CD8-positive, alpha-beta memory T cell (primary cell): ENCODE measurements at regions not wholly inside any gene's neighbourhood (a gene's known extent, or its start where the extent isn't known, plus 50 kb on each side); places are given as distances from the start of the nearest gene placed in this dataset.

Source experiments
- CTCF ChIA-PET: fragments of 350-600 bp; sonication (Branson Sonifier 250); formaldehyde crosslinking; loops from one replicate; lab custom pipeline; 2021; ENCODE audit warnings: antibody characterized with exemption; lab: Charles Lee
- POLR2A ChIA-PET: fragments of 350-600 bp; sonication (Branson Sonifier 250); formaldehyde crosslinking; loops from one replicate; lab custom pipeline; 2021; ENCODE audit warnings: antibody characterized with exemption; lab: Charles Lee
- DNase-seq, 5 donors: peaks; one replicate each; pipeline versions ENCODE4 v3.0.0 to v3.0.0-alpha.2; 2020 to 2022; ENCODE audit warnings: mixed read lengths in 1 of 5
- H3K27ac ChIP-seq: one replicate; pipeline ENCODE4 v1.7.0; 2013; ENCODE audit warnings: low read depth, mild to moderate bottlenecking, low read length, moderate library complexity
- H3K27me3 ChIP-seq: 2 replicates; pipeline ENCODE4 v1.7.0; 2013; ENCODE audit warnings: low read length, mild to moderate bottlenecking; ENCODE audit not compliant: insufficient read depth, poor library complexity, severe bottlenecking
- H3K36me3 ChIP-seq: 2 replicates; pipeline ENCODE4 v1.7.0; 2013; ENCODE audit warnings: mild to moderate bottlenecking, low read length, moderate library complexity; ENCODE audit not compliant: insufficient read depth
- H3K4me1 ChIP-seq: 2 replicates; pipeline ENCODE4 v1.7.0; 2013; ENCODE audit warnings: mild to moderate bottlenecking, low read length, moderate library complexity; ENCODE audit not compliant: insufficient read depth
- H3K4me3 ChIP-seq: 2 replicates; pipeline ENCODE4 v1.7.0; 2013; ENCODE audit warnings: mild to moderate bottlenecking, low read length
- H3K9me3 ChIP-seq: 2 replicates; pipeline ENCODE4 v1.7.0; 2013; ENCODE audit warnings: mild to moderate bottlenecking, low read length
- H3K27ac Mint-ChIP-seq, 8 donors: one replicate each; pipeline ENCODE4 v1.8.0; 2020 to 2021; ENCODE audit warnings: mixed read lengths in 8 of 8, mild to moderate bottlenecking in 6 of 8, inconsistent platforms in 3 of 8, moderate library complexity in 3 of 8
- H3K27me3 Mint-ChIP-seq, 2 donors: one replicate each; pipeline ENCODE4 v1.8.0; 2020 to 2021; ENCODE audit warnings: mixed read lengths in 2 of 2, mild to moderate bottlenecking in 1 of 2, moderate library complexity in 1 of 2
- H3K36me3 Mint-ChIP-seq, 3 donors: one replicate each; pipeline ENCODE4 v1.8.0; 2020 to 2021; ENCODE audit warnings: mixed read lengths in 3 of 3, inconsistent platforms in 1 of 3, mild to moderate bottlenecking in 1 of 3
- H3K4me1 Mint-ChIP-seq, 3 donors: one replicate each; pipeline ENCODE4 v1.8.0; 2020 to 2021; ENCODE audit warnings: mixed read lengths in 3 of 3, inconsistent platforms in 1 of 3, mild to moderate bottlenecking in 1 of 3
- H3K4me3 Mint-ChIP-seq, 7 donors: one replicate each; pipeline ENCODE4 v1.8.0; 2020 to 2021; ENCODE audit warnings: mixed read lengths in 7 of 7, mild to moderate bottlenecking in 6 of 7, moderate library complexity in 4 of 7, inconsistent platforms in 2 of 7
- H3K9me3 Mint-ChIP-seq, 5 donors: one replicate each; pipeline ENCODE4 v1.8.0; 2020 to 2022; ENCODE audit warnings: mixed read lengths in 5 of 5, mild to moderate bottlenecking in 3 of 5, moderate library complexity in 2 of 5, inconsistent platforms in 1 of 5

DNA sequence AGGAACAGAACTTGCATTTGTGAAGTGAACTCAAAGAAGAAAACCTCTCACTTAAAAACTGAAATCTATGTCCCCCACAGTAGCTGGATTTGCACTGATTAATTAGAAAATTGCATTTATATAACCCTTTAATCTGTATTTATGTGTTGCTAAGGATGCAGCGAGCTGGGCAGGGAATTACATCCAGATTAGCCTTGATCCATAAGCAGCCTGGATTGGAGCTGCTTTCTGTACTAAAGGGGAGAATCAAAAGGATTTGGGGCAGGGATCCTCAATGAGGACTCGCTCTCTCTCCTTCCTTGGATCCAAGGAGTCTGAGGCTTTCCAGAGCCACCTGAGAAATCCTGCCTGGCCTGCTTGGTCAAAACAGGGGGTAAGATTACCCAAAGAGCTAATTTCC is 125.9 kb downstream of the TLE3 start:
- CTCF ChIA-PET = no interaction called here
- Mint-ChIP-seq H3K27me3 (peaks cover 7 to 43% of the 10 kb centered on the region in 2 donors), H3K36me3 (peaks cover 0 to 3% (median 0%) of the 10 kb centered on the region in 3 donors), H3K9me3 (peaks cover 0 to 1% (median 0%) of the 10 kb centered on the region in 5 donors), H3K4me3 (no peak overlapping the region), H3K27ac (no peak overlapping the region), H3K4me1 (no peaks in the 10 kb centered on the region)
- POLR2A ChIA-PET = no interaction called here
- no peaks in the 10 kb centered on the region for H3K4me1 ChIP-seq
- no peak overlapping the region for H3K4me3 ChIP-seq
- no peak overlapping the region for H3K27ac ChIP-seq
- H3K9me3 ChIP-seq = no peaks in the 10 kb centered on the region
- no peak for DNase-seq
- H3K36me3 ChIP-seq = no peaks in the 10 kb centered on the region
- H3K27me3 ChIP-seq = peaks cover 9% of the 10 kb centered on the region

DNA sequence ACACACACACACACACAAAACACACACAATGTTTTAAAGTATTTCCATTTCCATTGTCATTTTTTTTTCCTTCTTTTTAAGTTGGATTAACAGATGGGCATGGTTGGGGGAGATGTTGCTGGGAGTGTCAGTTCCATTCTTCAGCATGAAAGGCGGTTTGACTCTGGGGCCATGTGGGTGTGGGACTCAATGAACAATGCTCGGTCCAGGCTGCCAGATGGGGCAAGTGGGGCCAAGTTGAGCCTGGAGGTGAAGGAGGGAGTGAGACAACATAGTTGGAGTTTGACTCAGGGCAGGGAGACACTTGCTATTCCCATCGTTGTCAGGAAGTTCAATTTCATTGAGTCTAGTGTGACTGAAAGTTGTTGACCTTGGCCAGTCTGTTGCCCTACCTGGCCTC is 125.3 kb downstream of the TLE3 start:
- CTCF ChIA-PET = no interaction called here
- H3K36me3 ChIP-seq = no peaks in the 10 kb centered on the region

DNA sequence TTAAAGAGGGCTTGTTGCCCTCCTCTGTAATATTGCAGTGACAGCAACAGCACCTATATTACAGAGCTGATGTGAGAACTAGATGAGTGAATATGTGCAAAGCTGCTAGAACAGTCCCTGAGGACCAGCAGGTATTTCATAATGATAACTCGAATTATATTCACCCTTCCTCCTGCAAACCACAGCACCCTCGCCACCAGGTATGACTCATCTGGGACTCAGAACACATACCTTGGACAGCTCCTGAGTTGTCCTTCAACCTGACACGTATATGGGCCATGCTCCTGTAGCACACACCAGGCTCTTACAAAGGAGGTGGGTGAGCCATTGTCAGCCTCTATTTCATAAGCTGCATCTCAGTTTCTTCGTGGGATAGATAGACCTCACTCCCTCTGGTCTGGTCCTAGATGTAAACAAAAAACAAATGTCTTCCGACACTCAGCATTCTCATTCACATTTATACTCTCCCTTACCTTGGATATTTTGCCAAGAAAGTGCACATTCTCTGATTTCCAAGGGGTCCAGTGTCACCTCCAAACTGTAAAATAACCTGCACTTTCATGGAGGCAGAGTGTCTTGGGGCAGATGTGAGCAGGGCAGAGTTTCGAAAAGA is 124.5 kb downstream of the TLE3 start:
- peak in 1 of 5 donors; percentile 56 for DNase-seq
- Mint-ChIP-seq H3K4me1 (no peaks in the 10 kb centered on the region), H3K27ac (no peak overlapping the region), H3K36me3 (peaks cover 0 to 3% (median 0%) of the 10 kb centered on the region in 3 donors), H3K27me3 (peaks cover 11 to 52% of the 10 kb centered on the region in 2 donors), H3K9me3 (peaks cover 0 to 1% (median 0%) of the 10 kb centered on the region in 5 donors), H3K4me3 (no peak overlapping the region)
- POLR2A ChIA-PET = no interaction called here
- Histone ChIP-seq H3K27ac (no peak overlapping the region), H3K36me3 (no peaks in the 10 kb centered on the region), H3K4me1 (no peaks in the 10 kb centered on the region), H3K4me3 (no peak overlapping the region), H3K27me3 (peaks cover 6% of the 10 kb centered on the region), H3K9me3 (no peaks in the 10 kb centered on the region)
- CTCF ChIA-PET = no interaction called here

More for the DNA sequence above, 125.3 kb downstream of the TLE3 start:
- H3K27ac Mint-ChIP-seq = no peak overlapping the region
- Histone ChIP-seq H3K27me3 (peaks cover 9% of the 10 kb centered on the region), H3K4me1 (no peaks in the 10 kb centered on the region), H3K4me3 (no peak overlapping the region), H3K9me3 (no peaks in the 10 kb centered on the region), H3K27ac (no peak overlapping the region)
- POLR2A ChIA-PET = no interaction called here
- H3K4me3 Mint-ChIP-seq = no peak overlapping the region
- no peaks in the 10 kb centered on the region for H3K4me1 Mint-ChIP-seq
- DNase-seq = no peak
- peaks cover 7 to 47% of the 10 kb centered on the region in 2 donors for H3K27me3 Mint-ChIP-seq
- peaks cover 0 to 1% (median 0%) of the 10 kb centered on the region in 5 donors for H3K9me3 Mint-ChIP-seq
- peaks cover 0 to 3% (median 0%) of the 10 kb centered on the region in 3 donors for H3K36me3 Mint-ChIP-seq

DNA sequence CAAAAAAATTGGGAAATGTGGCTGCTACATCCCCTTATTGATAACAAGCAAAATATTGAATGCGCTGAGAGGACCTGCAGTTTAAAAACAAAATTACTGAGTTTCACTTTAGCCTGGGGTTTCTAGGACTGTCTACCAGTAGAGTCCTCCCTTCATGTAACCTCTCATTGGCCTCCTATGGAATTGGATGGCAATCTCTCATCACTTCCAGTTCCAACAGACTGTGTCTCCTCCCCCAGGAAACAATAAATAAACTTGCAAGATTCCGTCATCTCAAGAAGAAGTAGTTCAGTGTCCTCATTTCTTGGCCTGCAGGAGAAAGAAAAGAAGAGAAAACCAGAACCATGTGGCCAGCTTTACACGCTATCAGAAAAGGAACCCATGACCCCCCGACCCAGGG is 123.8 kb downstream of the TLE3 start:
- no peak overlapping the region for H3K27ac Mint-ChIP-seq
- H3K9me3 ChIP-seq = no peaks in the 10 kb centered on the region
- H3K4me3 ChIP-seq = no peak overlapping the region
- H3K27me3 Mint-ChIP-seq = peaks cover 11 to 54% of the 10 kb centered on the region in 2 donors
- no peaks in the 10 kb centered on the region for H3K4me1 ChIP-seq
- POLR2A ChIA-PET = no interaction called here
- H3K4me3 Mint-ChIP-seq = no peak overlapping the region
- H3K27me3 ChIP-seq = peaks cover 5% of the 10 kb centered on the region
- no peaks in the 10 kb centered on the region for H3K4me1 Mint-ChIP-seq
- H3K9me3 Mint-ChIP-seq = peaks cover 0 to 1% (median 0%) of the 10 kb centered on the region in 5 donors
- H3K36me3 Mint-ChIP-seq = peaks cover 0 to 3% (median 0%) of the 10 kb centered on the region in 3 donors
- H3K36me3 ChIP-seq = no peaks in the 10 kb centered on the region
- no peak for DNase-seq
- no peak overlapping the region for H3K27ac ChIP-seq
- CTCF ChIA-PET = no interaction called here

DNA sequence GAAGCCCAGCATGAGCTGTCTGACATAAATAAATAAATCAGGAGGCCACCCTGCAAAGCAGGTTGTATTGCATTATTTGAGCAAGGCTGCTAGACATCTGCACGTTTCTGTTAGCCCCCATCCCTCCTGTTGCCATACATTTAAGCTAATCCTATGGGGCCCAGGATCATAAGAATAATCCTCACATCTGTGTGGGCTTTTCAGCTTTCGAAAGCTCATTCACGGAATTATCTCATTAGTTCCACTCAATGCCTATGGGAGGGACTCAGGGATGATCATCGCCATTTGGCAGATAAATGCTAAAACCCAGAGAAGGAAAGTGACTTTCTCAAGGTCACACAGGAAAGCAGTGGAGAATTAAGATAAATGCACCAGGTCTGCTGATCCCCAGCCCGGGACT is 123.4 kb downstream of the TLE3 start:
- no peak overlapping the region for H3K4me3 ChIP-seq
- POLR2A ChIA-PET = no interaction called here
- no peak overlapping the region for H3K4me3 Mint-ChIP-seq
- CTCF ChIA-PET = no interaction called here
- DNase-seq = no peak
- H3K36me3 ChIP-seq = no peaks in the 10 kb centered on the region
- H3K27me3 Mint-ChIP-seq = peaks cover 11 to 58% of the 10 kb centered on the region in 2 donors
- no peaks in the 10 kb centered on the region for H3K4me1 Mint-ChIP-seq
- H3K4me1 ChIP-seq = no peaks in the 10 kb centered on the region
- H3K27ac ChIP-seq = no peak overlapping the region
- H3K9me3 Mint-ChIP-seq = peaks cover 0 to 1% (median 0%) of the 10 kb centered on the region in 5 donors
- no peak overlapping the region for H3K27ac Mint-ChIP-seq
- H3K27me3 ChIP-seq = peaks cover 5% of the 10 kb centered on the region
- H3K36me3 Mint-ChIP-seq = peaks cover 0 to 3% (median 0%) of the 10 kb centered on the region in 3 donors
- H3K9me3 ChIP-seq = no peaks in the 10 kb centered on the region

DNA sequence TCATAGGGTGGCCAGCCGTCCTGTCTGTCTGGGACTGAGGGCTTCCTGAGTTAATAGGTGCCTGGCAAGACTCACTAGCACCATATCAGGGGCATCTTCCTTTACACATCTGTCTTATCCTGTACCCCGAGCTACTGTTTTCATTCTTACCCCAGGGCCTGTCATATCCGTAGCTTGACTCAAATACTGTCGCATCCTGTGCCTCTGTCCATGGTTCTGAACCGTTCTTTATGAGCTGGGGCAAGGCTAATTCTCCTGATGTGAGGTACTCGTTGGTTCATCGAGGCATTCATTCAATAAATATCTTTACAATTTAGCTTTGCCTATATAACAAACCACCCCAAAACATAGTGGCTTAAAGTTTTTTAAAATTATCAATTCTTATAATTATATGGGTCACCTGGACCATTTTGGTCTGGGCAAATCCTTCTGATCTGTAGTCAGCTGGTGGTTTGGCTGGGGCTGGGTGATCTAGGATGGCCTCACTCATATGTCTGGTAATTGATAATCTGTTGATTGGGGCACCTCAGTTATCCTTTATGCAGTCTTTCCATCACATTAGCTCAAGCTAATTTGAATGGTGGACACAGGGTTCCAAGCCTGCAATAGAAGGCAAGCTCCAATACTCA is 121.2 kb downstream of the TLE3 start:
- Mint-ChIP-seq H3K27me3 (peaks cover 17 to 67% of the 10 kb centered on the region in 2 donors), H3K27ac (no peak overlapping the region), H3K4me1 (no peaks in the 10 kb centered on the region), H3K36me3 (no peaks in the 10 kb centered on the region), H3K9me3 (peaks cover 0 to 1% (median 0%) of the 10 kb centered on the region in 5 donors), H3K4me3 (no peak overlapping the region)
- DNase-seq = peak in 4 of 5 donors; percentile 16 to 58 (median 21)
- ChIA-PET CTCF (no interaction called here), POLR2A (no interaction called here)
- H3K9me3 ChIP-seq = no peaks in the 10 kb centered on the region
- peaks cover 5% of the 10 kb centered on the region for H3K27me3 ChIP-seq
- H3K4me1 ChIP-seq = no peaks in the 10 kb centered on the region
- H3K4me3 ChIP-seq = no peak overlapping the region
- no peak overlapping the region for H3K27ac ChIP-seq
- H3K36me3 ChIP-seq = no peaks in the 10 kb centered on the region

DNA sequence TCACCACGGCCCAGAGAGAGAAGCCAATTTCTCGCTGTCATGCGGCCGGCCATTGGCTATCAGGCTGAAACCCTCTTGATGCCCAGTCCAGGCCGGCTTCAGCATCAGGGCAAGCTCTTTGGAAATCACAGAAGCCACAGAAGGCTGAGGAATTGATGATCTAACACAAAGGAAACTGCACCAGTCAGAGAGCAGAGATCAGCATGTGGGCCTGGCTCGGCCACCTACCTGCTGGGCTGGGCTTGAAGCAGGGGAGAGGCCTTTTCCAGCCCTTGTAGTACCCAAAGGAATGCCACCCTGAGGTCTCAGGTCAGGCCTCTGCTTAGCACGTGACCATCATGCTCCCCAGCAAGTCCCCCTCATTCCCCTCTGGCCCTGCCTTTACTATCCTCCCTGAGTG is 119.1 kb downstream of the TLE3 start:
- Mint-ChIP-seq H3K9me3 (peaks cover 0 to 1% (median 0%) of the 10 kb centered on the region in 5 donors), H3K36me3 (no peaks in the 10 kb centered on the region), H3K27me3 (peaks cover 29 to 61% of the 10 kb centered on the region in 2 donors), H3K27ac (no peak overlapping the region), H3K4me1 (no peaks in the 10 kb centered on the region), H3K4me3 (no peak overlapping the region)
- POLR2A ChIA-PET = no interaction called here
- H3K27ac ChIP-seq = no peak overlapping the region
- H3K9me3 ChIP-seq = no peaks in the 10 kb centered on the region
- H3K4me3 ChIP-seq = no peak overlapping the region
- CTCF ChIA-PET = no interaction called here
- no peaks in the 10 kb centered on the region for H3K4me1 ChIP-seq
- no peaks in the 10 kb centered on the region for H3K36me3 ChIP-seq
- H3K27me3 ChIP-seq = no peaks in the 10 kb centered on the region
- no peak for DNase-seq

DNA sequence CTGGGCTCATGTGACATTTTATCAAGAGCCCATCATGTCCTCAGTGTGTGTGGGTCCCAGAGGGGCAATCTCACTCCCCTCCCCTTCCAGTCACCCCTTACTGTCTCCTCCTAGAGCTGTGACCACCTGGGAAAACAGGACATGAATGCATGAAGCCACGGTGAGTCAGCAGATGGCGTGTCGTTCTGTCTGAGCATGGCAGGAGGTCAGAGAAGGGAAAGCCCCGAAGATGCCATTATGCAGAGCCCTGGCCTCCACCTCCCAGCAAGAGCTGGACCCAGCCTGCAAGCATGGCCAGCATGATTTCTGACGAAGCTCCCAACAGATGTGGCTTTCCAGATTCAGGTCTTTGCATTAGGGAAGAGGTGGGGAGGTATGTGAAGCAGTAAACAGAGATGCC is 118.5 kb downstream of the TLE3 start:
- Histone ChIP-seq H3K4me1 (no peaks in the 10 kb centered on the region), H3K27ac (no peak overlapping the region), H3K9me3 (no peaks in the 10 kb centered on the region), H3K4me3 (no peak overlapping the region), H3K27me3 (no peaks in the 10 kb centered on the region), H3K36me3 (no peaks in the 10 kb centered on the region)
- Mint-ChIP-seq H3K36me3 (no peaks in the 10 kb centered on the region), H3K27ac (peak overlapping the region in 1 of 8 donors; percentile 64), H3K4me1 (no peaks in the 10 kb centered on the region), H3K27me3 (peaks cover 29 to 61% of the 10 kb centered on the region in 2 donors), H3K9me3 (peaks cover 0 to 1% (median 0%) of the 10 kb centered on the region in 5 donors), H3K4me3 (no peak overlapping the region)
- CTCF ChIA-PET = no interaction called here
- POLR2A ChIA-PET = no interaction called here
- no peak for DNase-seq
